H9 (cell line): ENCODE measurements at regions not wholly inside any gene's neighbourhood (a gene's known extent, or its start where the extent isn't known, plus 50 kb on each side); places are given as distances from the start of the nearest gene placed in this dataset.
A peak's percentile ranks its signal among the peaks of the same experiment; 100 is the strongest.

Source experiments
- DNase-seq: peaks from one replicate; pipeline ENCODE4 v3.0.0-alpha.2; 2017
- H2AFZ ChIP-seq: one replicate; pipeline ENCODE4 v1.6.1; 2013; ENCODE audit warnings: mild to moderate bottlenecking, low read length, control low read depth, moderate library complexity
- H2AK5ac ChIP-seq: 2 replicates; pipeline ENCODE4 v1.6.1; 2013; ENCODE audit warnings: low read length, control low read depth, mixed read lengths; ENCODE audit not compliant: insufficient read length
- H2BK120ac ChIP-seq: one replicate; pipeline ENCODE4 v1.6.1; 2013; ENCODE audit warnings: low read depth, mild to moderate bottlenecking, low read length, control low read depth, inconsistent platforms; ENCODE audit not compliant: poor library complexity, severe bottlenecking
- H2BK12ac ChIP-seq: 2 replicates; pipeline ENCODE4 v1.6.1; 2013; ENCODE audit warnings: low read length, control low read depth, mixed read lengths, low read depth; ENCODE audit not compliant: insufficient read length
- H2BK15ac ChIP-seq: 2 replicates; pipeline ENCODE4 v1.6.1; 2013; ENCODE audit warnings: low read depth, low read length, control low read depth
- H2BK20ac ChIP-seq: one replicate; pipeline ENCODE4 v1.6.1; 2013; ENCODE audit warnings: low read depth, mild to moderate bottlenecking, low read length, control low read depth, inconsistent platforms; ENCODE audit not compliant: poor library complexity, severe bottlenecking
- H2BK5ac ChIP-seq: 2 replicates; pipeline ENCODE4 v1.6.1; 2013; ENCODE audit warnings: low read length, control low read depth, mixed read lengths; ENCODE audit not compliant: insufficient read length
- H3K14ac ChIP-seq: 2 replicates; pipeline ENCODE4 v1.6.1; 2013; ENCODE audit warnings: low read length, control low read depth; ENCODE audit not compliant: insufficient read depth
- H3K18ac ChIP-seq: 2 replicates; pipeline ENCODE4 v1.6.1; 2013; ENCODE audit warnings: low read depth, mild to moderate bottlenecking, mixed read lengths, low read length, control low read depth; ENCODE audit not compliant: insufficient read length
- H3K23ac ChIP-seq: 2 replicates; pipeline ENCODE4 v1.6.1; 2013; ENCODE audit warnings: low read length, control low read depth, mixed read lengths, low read depth; ENCODE audit not compliant: insufficient read length
- H3K23me2 ChIP-seq: 2 replicates; pipeline ENCODE4 v1.6.1; 2013; ENCODE audit warnings: low read depth, mild to moderate bottlenecking, mixed read lengths, low read length, control low read depth; ENCODE audit not compliant: insufficient read length, poor library complexity, severe bottlenecking
- H3K27ac ChIP-seq: 2 replicates; pipeline ENCODE4 v1.5.1; 2013; ENCODE audit warnings: low read length, control low read depth, mixed read lengths, low read depth; ENCODE audit not compliant: insufficient read length
- H3K27me3 ChIP-seq: 2 replicates; pipeline ENCODE4 v1.6.1; 2013; ENCODE audit warnings: low read length, control low read depth, inconsistent platforms; ENCODE audit not compliant: insufficient read depth
- H3K4ac ChIP-seq: 2 replicates; pipeline ENCODE4 v1.6.1; 2013; ENCODE audit warnings: low read depth, mild to moderate bottlenecking, control low read depth, inconsistent platforms, low read length, moderate library complexity
- H3K4me1 ChIP-seq: 2 replicates; pipeline ENCODE4 v1.6.1; 2013; ENCODE audit warnings: low read length, control low read depth, inconsistent platforms; ENCODE audit not compliant: insufficient read depth
- H3K4me2 ChIP-seq: 2 replicates; pipeline ENCODE4 v1.6.1; 2013; ENCODE audit warnings: low read length, control low read depth, mixed read lengths; ENCODE audit not compliant: insufficient read length, insufficient read depth
- H3K56ac ChIP-seq: 2 replicates; pipeline ENCODE4 v1.6.1; 2013; ENCODE audit warnings: low read depth, mild to moderate bottlenecking, mixed read lengths, low read length, control low read depth; ENCODE audit not compliant: insufficient read length
- H3K79me1 ChIP-seq: 2 replicates; pipeline ENCODE4 v1.6.1; 2013; ENCODE audit warnings: low read depth, mild to moderate bottlenecking, moderate library complexity, low read length, control low read depth, inconsistent platforms; ENCODE audit not compliant: insufficient read depth, poor library complexity, severe bottlenecking
- H3K79me2 ChIP-seq: 2 replicates; pipeline ENCODE4 v1.6.1; 2013; ENCODE audit warnings: low read length, control low read depth, inconsistent platforms; ENCODE audit not compliant: insufficient read depth
- H3K9ac ChIP-seq: 2 replicates; pipeline ENCODE4 v1.6.1; 2013; ENCODE audit warnings: low read length, control low read depth, mixed read lengths; ENCODE audit not compliant: insufficient read length; ENCODE audit errors: extremely low read depth
- H3K9me3 ChIP-seq: one replicate; pipeline ENCODE4 v1.6.1; 2013; ENCODE audit warnings: low read depth, low read length, inconsistent platforms; ENCODE audit not compliant: control insufficient read depth
- H3T11ph ChIP-seq: one replicate; pipeline ENCODE4 v1.6.1; 2013; ENCODE audit warnings: mild to moderate bottlenecking, low read length, control low read depth, inconsistent platforms
- H4K20me1 ChIP-seq: one replicate; pipeline ENCODE4 v1.6.1; 2013; ENCODE audit not compliant: control insufficient read depth, insufficient read length, insufficient read depth
- H4K5ac ChIP-seq: 2 replicates; pipeline ENCODE4 v1.6.1; 2013; ENCODE audit warnings: low read depth, mild to moderate bottlenecking, mixed read lengths, low read length, control low read depth; ENCODE audit not compliant: insufficient read length
- H4K8ac ChIP-seq: replicated peaks from 2 replicates; pipeline ENCODE4 v1.6.1; 2013; ENCODE audit warnings: low read length, control low read depth, mixed read lengths, low read depth; ENCODE audit not compliant: insufficient read length
- H4K91ac ChIP-seq: 2 replicates; pipeline ENCODE4 v1.6.1; 2013; ENCODE audit warnings: low read depth, mild to moderate bottlenecking, moderate library complexity, mixed read lengths, low read length, control low read depth; ENCODE audit not compliant: insufficient read length
- H3K27ac Mint-ChIP-seq, 3 experiments: 2 replicates in 2 of 3; 3 replicates in 1 of 3; pipeline ENCODE4 v1.8.0; 2020 to 2021; ENCODE audit warnings: mixed read lengths in 3 of 3, mild to moderate bottlenecking in 1 of 3, moderate library complexity in 1 of 3
- H3K27me3 Mint-ChIP-seq: 2 replicates; pipeline ENCODE4 v1.8.0; 2021; ENCODE audit warnings: low read depth, mild to moderate bottlenecking, moderate library complexity, mixed read lengths
- H3K36me3 Mint-ChIP-seq, 3 experiments: 2 replicates in 2 of 3; 3 replicates in 1 of 3; pipeline ENCODE4 v1.8.0; 2020 to 2021; ENCODE audit warnings: low read depth in 3 of 3, mixed read lengths in 3 of 3; ENCODE audit not compliant: insufficient read depth in 1 of 3
- H3K4me1 Mint-ChIP-seq, 2 experiments: 2 replicates each; pipeline ENCODE4 v1.8.0; 2020; ENCODE audit warnings: mixed read lengths in 2 of 2
- H3K4me3 Mint-ChIP-seq, 2 experiments: 2 replicates in 1 of 2; 3 replicates in 1 of 2; pipeline ENCODE4 v1.8.0; 2020 to 2021; ENCODE audit warnings: mild to moderate bottlenecking in 2 of 2, mixed read lengths in 2 of 2, moderate library complexity in 1 of 2
- H3K9me3 Mint-ChIP-seq, 2 experiments: 2 replicates in 1 of 2; 3 replicates in 1 of 2; pipeline ENCODE4 v1.8.0; 2020; ENCODE audit warnings: mild to moderate bottlenecking in 2 of 2, mixed read lengths in 2 of 2, moderate library complexity in 1 of 2
- WGBS: extraction: QIAGEN DNeasy Blood & Tissue Kit; methylation state at CpG from one replicate; pipeline ENCODE4 v1.1.7; 2013; ENCODE audit warnings: missing lambda C conversion rate, low lambda C conversion rate, mixed read lengths; ENCODE audit not compliant: insufficient read length; ENCODE audit errors: extremely low coverage; 5-methylcytosine and 5-hydroxymethylcytosine counted together
- TF ChIP-seq, protein P1 (sequence below): fragments of 200-600 bp; sonication (generic); conservative IDR thresholded peaks from 3 replicates; pipeline ENCODE4 v1.8.0; 2021; ENCODE audit warnings: antibody characterized with exemption, mild to moderate bottlenecking

DNA sequence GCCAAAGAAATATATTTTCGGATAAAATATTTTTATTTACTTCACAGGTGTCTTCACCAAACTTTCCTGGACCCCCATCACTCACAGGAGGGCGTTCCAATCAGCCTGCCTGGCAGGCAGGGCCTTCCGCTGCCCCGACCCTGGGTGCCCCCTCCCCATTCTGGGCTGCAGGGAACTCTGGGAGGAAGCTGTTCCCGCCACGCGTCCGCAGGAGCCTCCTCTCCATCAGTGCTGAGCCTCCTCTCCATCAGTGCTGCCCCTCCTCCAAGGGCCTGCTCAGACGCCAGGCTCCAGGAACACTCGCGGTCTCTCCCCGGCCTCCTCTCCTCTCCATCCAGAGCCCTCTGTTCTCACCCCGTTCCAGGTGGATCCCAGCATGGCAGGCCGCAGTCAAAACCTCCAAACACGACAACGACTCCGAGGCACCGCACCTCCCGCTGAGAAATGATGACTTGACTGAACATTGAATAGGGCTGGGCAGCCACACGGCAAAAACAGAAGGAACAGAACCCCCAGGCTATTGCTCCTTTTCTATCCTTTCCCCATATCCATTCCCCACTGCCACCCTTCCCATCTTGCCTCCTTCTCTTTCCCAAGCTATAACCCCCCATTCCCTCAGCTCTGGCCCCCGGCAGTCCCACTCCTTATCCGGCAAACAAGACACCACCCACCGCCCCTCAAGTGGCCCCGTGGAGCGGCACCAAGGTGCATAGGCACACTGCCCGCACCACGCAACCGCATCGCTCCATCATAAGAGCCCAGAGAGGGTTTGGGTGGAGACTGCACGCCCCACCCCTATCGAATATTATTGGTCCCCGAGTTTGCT lies 268.6 kb upstream of the RAB6C start:
- no peak overlapping the region for H3K9ac ChIP-seq
- H3K23ac ChIP-seq: no peak overlapping the region
- H3K79me2 ChIP-seq: no peaks in the 10 kb centered on the region
- peak overlapping the region in 1 of 2 experiments; percentile 67; a peak in 2 of 5 replicates for H3K4me3 Mint-ChIP-seq
- no peak overlapping the region for H4K8ac ChIP-seq
- no peak overlapping the region for H2AK5ac ChIP-seq
- no CpG with 5 or more reads among the region's 32 CpGs for WGBS
- H3K23me2 ChIP-seq: no peaks in the 10 kb centered on the region
- H3K4me1 ChIP-seq: peaks cover 2% of the 10 kb centered on the region; the same call in 1 of the 2 replicates
- H2BK120ac ChIP-seq: no peak overlapping the region
- no peak overlapping the region for H3K27ac ChIP-seq
- no peak overlapping the region for H3K14ac ChIP-seq
- H4K20me1 ChIP-seq: no peaks in the 10 kb centered on the region
- H3K9me3 Mint-ChIP-seq: no peaks in the 10 kb centered on the region; a peak in 1 of 5 replicates
- H3K18ac ChIP-seq: no peak overlapping the region
- H3K4ac ChIP-seq: no peak overlapping the region
- no peak overlapping the region for H4K5ac ChIP-seq
- peak overlapping the region; percentile 58 to 89 (median 64); a peak in 5 of 7 replicates for H3K27ac Mint-ChIP-seq
- no peak overlapping the region for H2BK20ac ChIP-seq
- H4K91ac ChIP-seq: no peak overlapping the region
- H2BK12ac ChIP-seq: no peak overlapping the region
- no peak for DNase-seq
- no peaks in the 10 kb centered on the region for H3K27me3 ChIP-seq
- no peak overlapping the region for H2BK15ac ChIP-seq
- TF ChIP-seq, protein P1, sequence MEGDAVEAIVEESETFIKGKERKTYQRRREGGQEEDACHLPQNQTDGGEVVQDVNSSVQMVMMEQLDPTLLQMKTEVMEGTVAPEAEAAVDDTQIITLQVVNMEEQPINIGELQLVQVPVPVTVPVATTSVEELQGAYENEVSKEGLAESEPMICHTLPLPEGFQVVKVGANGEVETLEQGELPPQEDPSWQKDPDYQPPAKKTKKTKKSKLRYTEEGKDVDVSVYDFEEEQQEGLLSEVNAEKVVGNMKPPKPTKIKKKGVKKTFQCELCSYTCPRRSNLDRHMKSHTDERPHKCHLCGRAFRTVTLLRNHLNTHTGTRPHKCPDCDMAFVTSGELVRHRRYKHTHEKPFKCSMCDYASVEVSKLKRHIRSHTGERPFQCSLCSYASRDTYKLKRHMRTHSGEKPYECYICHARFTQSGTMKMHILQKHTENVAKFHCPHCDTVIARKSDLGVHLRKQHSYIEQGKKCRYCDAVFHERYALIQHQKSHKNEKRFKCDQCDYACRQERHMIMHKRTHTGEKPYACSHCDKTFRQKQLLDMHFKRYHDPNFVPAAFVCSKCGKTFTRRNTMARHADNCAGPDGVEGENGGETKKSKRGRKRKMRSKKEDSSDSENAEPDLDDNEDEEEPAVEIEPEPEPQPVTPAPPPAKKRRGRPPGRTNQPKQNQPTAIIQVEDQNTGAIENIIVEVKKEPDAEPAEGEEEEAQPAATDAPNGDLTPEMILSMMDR: no peak
- peaks cover 31 to 36% of the 10 kb centered on the region in 2 experiments for H3K4me1 Mint-ChIP-seq
- peaks cover 3% of the 10 kb centered on the region; the same call in 1 of the 2 replicates for H3K27me3 Mint-ChIP-seq
- no peak overlapping the region for H3T11ph ChIP-seq
- H2AFZ ChIP-seq: no peak overlapping the region
- H3K56ac ChIP-seq: no peak overlapping the region
- no peak overlapping the region for H3K4me2 ChIP-seq
- no peaks in the 10 kb centered on the region for H3K36me3 Mint-ChIP-seq
- H2BK5ac ChIP-seq: no peak overlapping the region
- H3K79me1 ChIP-seq: no peaks in the 10 kb centered on the region
- no peaks in the 10 kb centered on the region for H3K9me3 ChIP-seq
